ENCODE measurements at regions not wholly inside any gene's neighbourhood (a gene's known extent, or its start where the extent isn't known, plus 50 kb on each side); places are given as distances from the start of the nearest gene placed in this dataset.

GRCh38 chr1:219422811-219423598 lies 189.9 kb downstream of the ZC3H11B start:
- TF ChIP-seq, protein P1, sequence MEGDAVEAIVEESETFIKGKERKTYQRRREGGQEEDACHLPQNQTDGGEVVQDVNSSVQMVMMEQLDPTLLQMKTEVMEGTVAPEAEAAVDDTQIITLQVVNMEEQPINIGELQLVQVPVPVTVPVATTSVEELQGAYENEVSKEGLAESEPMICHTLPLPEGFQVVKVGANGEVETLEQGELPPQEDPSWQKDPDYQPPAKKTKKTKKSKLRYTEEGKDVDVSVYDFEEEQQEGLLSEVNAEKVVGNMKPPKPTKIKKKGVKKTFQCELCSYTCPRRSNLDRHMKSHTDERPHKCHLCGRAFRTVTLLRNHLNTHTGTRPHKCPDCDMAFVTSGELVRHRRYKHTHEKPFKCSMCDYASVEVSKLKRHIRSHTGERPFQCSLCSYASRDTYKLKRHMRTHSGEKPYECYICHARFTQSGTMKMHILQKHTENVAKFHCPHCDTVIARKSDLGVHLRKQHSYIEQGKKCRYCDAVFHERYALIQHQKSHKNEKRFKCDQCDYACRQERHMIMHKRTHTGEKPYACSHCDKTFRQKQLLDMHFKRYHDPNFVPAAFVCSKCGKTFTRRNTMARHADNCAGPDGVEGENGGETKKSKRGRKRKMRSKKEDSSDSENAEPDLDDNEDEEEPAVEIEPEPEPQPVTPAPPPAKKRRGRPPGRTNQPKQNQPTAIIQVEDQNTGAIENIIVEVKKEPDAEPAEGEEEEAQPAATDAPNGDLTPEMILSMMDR (IDR thresholded peaks at IDR 0.05) = no peak
- no peak for DNase-seq
- ATAC-seq = no peak
- no peaks in the 10 kb centered on the region for H3K36me3 ChIP-seq
- no peaks in the 10 kb centered on the region for H3K9me3 ChIP-seq
- H3K4me1 ChIP-seq = no peaks in the 10 kb centered on the region
- H3K27ac ChIP-seq = no peak overlapping the region
- no peaks in the 10 kb centered on the region for H3K27me3 ChIP-seq
- intact Hi-C loops (cut with DNase I) = no loop called here
- H3K4me3 ChIP-seq = no peak overlapping the region

DNA sequence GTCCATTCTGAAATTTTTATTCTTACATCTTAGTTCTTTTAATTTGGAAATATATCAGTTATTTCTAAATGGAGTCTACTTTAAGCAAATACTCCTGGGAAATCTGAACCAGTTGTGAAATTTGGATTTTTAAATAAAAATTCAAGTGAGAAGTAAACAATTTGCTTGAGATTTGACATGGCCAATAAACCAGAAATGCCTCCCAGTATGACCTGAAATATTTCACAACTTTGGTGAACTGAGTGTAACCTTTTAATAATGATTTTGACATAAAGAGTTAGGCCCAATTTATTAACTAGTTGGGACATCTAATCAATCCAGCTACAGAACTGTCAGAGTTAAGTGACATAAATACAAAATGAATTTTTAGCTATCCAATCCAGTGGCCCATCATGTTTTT lies 192.0 kb downstream of the ZC3H11B start:
- no peak for ATAC-seq
- H3K4me3 ChIP-seq = no peak overlapping the region
- H3K4me1 ChIP-seq = no peaks in the 10 kb centered on the region
- TF ChIP-seq, protein P1 (IDR thresholded peaks at IDR 0.05) = no peak
- H3K27me3 ChIP-seq = no peaks in the 10 kb centered on the region
- H3K36me3 ChIP-seq = no peaks in the 10 kb centered on the region
- no peak for DNase-seq
- H3K9me3 ChIP-seq = no peaks in the 10 kb centered on the region
- no peak overlapping the region for H3K27ac ChIP-seq
- intact Hi-C loops (cut with DNase I) = no loop called here

DNA sequence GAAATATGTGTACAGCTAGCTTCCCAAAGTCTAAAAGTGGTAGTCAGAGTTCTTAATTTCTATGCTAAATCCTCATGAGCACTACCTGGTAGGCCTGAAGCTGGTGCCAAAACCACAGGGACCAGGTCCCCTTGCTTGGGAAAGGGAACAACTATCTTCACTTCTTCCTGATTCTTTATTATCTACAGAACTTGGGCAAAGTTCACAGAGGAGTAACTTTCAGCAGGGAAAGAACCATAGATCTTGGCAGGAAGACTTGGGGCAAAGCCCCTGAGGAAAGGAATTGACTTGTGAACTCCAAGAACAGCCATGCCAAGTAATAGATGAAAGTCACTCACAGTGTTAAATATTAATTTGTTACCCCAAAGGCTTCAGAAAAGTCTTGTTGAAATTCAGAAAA lies 193.0 kb downstream of the ZC3H11B start:
- Histone ChIP-seq H3K36me3 (no peaks in the 10 kb centered on the region), H3K4me1 (no peaks in the 10 kb centered on the region), H3K9me3 (no peaks in the 10 kb centered on the region), H3K27me3 (no peaks in the 10 kb centered on the region), H3K4me3 (no peak overlapping the region), H3K27ac (no peak overlapping the region)
- intact Hi-C loops (cut with DNase I) = no loop called here
- no peak for DNase-seq
- no peak for ATAC-seq
- TF ChIP-seq, protein P1 (IDR thresholded peaks at IDR 0.05) = no peak

- TF ChIP-seq, protein P1 (IDR thresholded peaks at IDR 0.05) = no peak
- no peak overlapping the region for H3K4me3 ChIP-seq
- DNase-seq (no peak), ATAC-seq (no peak)
- intact Hi-C loops (cut with DNase I) = no loop called here
- H3K27me3 ChIP-seq = no peaks in the 10 kb centered on the region
- H3K27ac ChIP-seq = no peak overlapping the region
- no peaks in the 10 kb centered on the region for H3K36me3 ChIP-seq
- no peaks in the 10 kb centered on the region for H3K4me1 ChIP-seq
- no peaks in the 10 kb centered on the region for H3K9me3 ChIP-seq
These were observed 193.8 kb downstream of the ZC3H11B start for GRCh38 chr1:219419065-219419464.

GRCh38 chr1:219417610-219418009 lies 195.3 kb downstream of the ZC3H11B start:
- no peak for DNase-seq
- intact Hi-C loops (cut with DNase I) = no loop called here

More at GRCh38 chr1:219417610-219418009, 195.3 kb downstream of the ZC3H11B start:
- ATAC-seq = no peak
- no peak overlapping the region for H3K27ac ChIP-seq
- no peak overlapping the region for H3K4me3 ChIP-seq
- no peaks in the 10 kb centered on the region for H3K36me3 ChIP-seq
- TF ChIP-seq, protein P1 (IDR thresholded peaks at IDR 0.05) = no peak
- no peaks in the 10 kb centered on the region for H3K9me3 ChIP-seq
- no peaks in the 10 kb centered on the region for H3K4me1 ChIP-seq
- no peaks in the 10 kb centered on the region for H3K27me3 ChIP-seq

Data from upper lobe of right lung (tissue), 1 donor.